Stimulated activated CD8-positive, alpha-beta memory T cell treated with anti-CD3 and anti-CD28 coated beads, Interleukin-7, amount 100 ng/mL, for 24 hours (primary cell): ENCODE measurements at regions not wholly inside any gene's neighbourhood (a gene's known extent, or its start where the extent isn't known, plus 50 kb on each side); places are given as distances from the start of the nearest gene placed in this dataset.

Source experiments
- DNase-seq: peaks from one replicate; pipeline ENCODE4 v3.0.0-alpha.2; 2020; ENCODE audit warnings: low read depth

- DNase-seq, result no peak
Measured at GRCh38 chr16:6929868-6930267, 402.8 kb upstream of the RBFOX1 start.

GRCh38 chr16:6926762-6927161 lies 405.9 kb upstream of the RBFOX1 start:
- DNase-seq, result no peak

- no peak for DNase-seq
Measured at GRCh38 chr16:6926341-6926740, 406.3 kb upstream of the RBFOX1 start.

DNA sequence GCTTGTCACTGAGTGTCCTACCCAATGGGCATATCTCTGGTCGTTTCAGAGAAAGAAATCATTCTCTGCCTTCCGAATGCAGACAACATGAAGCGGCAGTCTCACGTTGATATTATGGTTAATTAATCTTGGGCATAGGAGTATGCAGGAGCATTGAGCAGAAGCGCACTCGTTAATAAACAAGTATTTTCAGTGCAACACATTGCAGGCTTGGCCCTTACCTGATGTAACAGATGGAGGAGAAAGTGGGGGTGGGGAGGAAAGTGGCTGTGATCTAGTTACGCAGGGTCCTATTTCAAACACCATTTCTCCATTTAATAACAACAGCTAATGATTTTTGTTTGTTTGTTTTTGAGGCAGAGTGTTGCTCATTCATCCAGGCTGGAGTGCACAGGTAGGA lies 414.0 kb upstream of the RBFOX1 start:
- DNase-seq, result no peak

- DNase-seq, result no peak
Measured at GRCh38 chr16:6916946-6917345, 415.7 kb upstream of the RBFOX1 start.

DNA sequence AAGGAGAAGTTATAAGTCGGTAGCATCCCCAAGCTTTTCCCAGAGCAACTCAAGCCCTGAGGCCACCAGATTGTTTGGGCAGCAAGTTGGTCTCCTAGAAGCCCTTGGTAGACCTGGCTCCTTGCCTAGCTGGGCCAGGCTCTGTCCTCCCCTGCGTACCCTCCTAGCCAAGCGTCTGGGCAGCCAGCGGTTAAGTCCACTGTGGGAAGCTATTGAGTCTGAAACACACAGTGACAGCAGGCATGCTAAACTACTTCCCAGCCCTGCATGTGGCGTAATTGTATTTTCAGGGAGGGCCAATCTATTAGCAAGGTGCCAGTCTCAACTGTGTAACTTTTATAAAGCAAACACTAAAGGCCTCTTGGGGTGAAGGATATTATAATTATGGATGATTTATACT lies 419.1 kb upstream of the RBFOX1 start:
- no peak for DNase-seq

DNA sequence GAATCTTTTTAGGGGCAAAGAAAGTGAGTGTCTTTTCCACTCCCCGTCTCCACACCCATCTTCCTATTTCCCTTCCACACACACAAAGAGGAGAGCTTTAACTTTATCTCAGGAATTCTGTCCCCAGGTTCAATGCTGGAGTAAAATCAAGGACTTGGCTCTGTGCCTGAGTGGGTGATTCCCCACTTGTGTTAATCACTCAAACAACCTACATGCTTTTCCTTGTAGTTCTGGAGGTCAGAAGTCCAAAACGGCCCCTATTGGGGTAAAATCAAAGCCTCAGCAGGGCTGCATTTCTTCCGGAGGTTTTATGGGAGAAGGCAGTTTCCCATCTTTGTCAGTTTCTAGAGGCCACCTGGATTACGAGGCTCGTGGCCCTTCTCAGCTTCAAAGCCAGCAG lies 422.3 kb upstream of the RBFOX1 start:
- no peak for DNase-seq

DNA sequence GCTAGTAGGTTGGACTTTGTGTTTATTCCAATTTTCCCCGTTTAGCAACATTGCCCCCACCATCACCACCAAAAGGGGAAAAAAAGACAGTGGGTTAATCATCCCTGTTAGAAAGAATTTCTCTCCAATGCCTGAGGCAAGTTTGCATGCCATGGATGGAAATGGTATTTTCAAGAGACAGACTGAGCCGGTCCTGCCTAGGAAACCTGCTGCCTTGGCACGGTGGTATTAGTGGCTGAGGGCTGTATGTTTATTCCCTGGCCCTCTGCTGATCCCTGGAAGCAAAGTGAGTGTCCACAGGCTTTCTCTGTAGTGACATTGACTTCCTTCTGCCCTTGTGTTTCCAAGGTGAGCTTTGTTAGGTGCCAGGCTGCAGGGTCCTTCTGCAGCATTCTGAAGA lies 427.0 kb upstream of the RBFOX1 start:
- no peak for DNase-seq

- no peak for DNase-seq
Measured at GRCh38 chr16:6903671-6904070, 429.0 kb upstream of the RBFOX1 start.

GRCh38 chr16:6898896-6899295 lies 433.7 kb upstream of the RBFOX1 start:
- DNase-seq, result no peak

DNA sequence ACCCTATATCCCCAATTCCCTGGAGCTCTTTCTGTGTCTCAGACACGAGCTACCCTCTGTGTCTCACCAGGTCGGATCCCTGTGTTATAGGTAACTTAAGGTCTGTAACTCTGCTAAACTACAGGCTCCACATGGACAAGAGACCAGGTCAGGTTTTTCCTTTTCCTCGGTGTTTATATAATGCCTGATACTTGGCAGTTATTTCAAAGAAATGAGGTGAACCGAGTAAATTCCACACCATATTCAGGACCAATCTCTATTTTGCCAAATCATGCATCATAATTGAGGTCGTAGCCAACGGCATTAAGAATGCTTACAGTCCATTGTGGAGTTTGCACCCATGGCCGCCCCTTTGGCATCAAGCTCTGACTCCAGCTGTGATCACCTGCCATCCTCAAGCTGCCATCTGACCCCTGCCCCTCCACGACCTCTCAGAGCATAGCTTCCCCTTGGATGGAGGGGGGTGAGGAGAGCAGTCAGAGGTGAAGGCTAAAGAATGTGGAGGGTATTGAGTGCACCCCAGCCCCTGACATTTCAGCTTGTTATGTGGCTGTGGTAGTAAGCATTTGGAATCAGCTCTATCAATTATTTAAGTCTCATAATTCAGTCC lies 434.7 kb upstream of the RBFOX1 start:
- DNase-seq, result no peak

- DNase-seq, result no peak
Measured at GRCh38 chr16:6892966-6893365, 439.7 kb upstream of the RBFOX1 start.

DNA sequence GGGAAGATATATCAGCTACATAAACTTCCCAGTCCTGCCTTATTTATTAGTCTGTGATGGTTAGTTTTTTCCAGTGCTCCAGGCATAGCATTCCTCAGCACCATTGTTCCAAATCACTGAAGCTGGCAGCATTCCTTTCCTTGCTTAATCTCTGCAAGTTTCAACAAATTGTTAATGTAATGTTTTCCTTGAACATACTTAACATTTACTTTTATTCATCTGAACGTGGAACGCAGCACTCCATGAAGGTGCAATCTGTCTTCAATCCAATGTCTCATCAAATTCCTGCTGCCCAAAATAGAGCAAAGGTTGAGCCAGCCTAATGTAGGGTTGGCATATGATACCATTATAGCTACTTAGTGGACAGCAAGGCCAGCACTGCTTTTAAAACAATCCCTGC lies 441.1 kb upstream of the RBFOX1 start:
- DNase-seq, result no peak

DNA sequence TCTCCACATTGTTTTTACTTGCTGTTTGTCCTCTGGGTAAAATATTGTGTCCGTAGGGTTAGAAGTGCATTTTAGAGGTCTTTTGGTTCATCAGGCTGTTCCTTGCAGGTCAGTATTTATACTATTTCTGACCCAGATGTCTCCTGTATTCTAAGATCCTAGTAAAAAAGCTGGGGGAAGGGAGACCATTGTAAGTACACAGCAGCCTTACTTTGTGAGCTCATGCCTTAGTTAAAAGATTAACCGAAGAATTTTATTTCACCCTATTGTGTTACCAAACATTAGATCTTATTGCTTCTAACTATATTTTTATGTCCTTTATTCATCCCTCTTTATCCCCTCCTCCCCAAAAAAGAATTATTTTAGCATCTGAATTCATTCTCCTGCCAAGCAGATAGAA lies 444.1 kb upstream of the RBFOX1 start:
- no peak for DNase-seq

DNA sequence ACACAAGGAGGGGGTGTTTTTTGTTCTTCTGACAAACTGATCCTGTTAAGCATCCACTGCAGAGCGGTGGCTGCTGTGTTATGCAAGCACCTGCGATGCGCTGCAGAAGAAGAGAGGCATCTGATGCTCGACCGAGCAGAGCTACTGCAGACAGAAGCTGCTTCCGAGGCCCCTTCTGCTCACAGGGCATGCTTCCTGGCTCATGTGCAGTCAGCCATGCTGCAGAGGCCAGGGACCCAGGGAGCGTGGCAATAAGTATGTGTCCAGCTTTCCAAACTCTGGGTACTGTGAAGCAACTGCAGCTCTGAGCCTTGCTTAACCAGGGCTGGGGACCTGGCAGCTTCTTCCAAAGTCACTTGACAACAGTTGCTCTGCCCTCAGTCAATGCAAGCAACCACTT lies 448.6 kb upstream of the RBFOX1 start:
- no peak for DNase-seq

DNA sequence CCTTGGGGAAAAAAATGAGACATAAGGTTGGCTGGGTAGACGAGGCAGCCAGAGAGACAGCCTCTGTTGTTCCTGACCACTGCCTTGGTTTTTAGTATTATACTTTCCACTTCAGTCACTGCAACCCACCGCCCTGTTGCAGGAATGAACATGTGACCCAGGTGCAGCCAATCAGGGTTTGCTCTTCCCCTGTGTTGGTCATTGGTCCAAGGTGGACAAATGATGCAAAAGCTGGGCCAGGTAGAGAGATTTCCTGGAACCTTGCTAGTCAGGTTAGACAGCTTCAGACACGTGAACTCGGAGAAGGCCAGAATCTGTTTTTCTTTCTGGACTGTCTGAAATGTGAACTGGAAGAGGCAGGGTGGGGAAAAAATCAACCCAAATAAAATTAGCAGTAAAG lies 452.4 kb upstream of the RBFOX1 start:
- no peak for DNase-seq

DNA sequence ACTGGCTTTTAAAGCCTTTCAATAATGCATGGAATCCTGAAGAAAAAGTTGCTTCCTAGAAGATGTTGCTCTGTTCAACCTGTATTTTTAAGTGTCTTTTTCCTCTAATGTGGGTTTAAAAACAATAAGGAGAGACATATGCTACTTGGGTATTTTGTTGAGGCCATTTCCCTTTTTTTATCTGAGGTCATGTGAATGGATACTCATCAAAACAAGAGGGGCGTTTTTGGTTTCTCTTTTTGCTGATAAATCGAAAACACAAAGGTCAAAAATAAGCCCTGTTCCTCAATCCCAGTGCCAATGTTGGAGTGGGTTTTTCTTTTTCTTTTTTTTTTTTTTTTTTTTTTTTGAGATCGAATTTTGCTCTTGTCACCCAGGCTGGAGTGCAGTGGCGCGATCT lies 468.0 kb upstream of the RBFOX1 start:
- DNase-seq, result no peak

- DNase-seq, result no peak
Measured at GRCh38 chr16:6864244-6864643, 468.4 kb upstream of the RBFOX1 start.

DNA sequence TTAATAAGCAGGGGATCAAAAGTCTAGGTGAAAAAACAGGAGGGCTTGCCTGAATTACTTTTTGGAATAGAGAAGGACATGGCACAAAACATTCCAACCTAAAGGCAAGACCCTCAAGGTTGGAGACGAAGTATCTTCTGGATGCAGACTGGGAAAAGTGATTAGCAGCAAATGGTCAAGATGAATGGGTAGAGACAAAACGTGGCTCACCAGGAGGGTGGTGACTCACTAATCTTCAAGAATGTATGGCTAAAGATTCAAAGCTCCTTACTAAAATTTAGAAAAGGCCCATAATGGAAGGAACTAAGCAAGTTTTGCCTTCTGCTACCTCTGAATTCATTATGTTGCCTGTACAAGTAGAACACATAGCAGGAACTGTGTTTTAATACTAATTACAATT lies 469.5 kb upstream of the RBFOX1 start:
- no peak for DNase-seq

GRCh38 chr16:6861815-6862477 lies 470.7 kb upstream of the RBFOX1 start:
- DNase-seq, result no peak

GRCh38 chr16:6861135-6861814 lies 471.4 kb upstream of the RBFOX1 start:
- DNase-seq, result no peak

DNA sequence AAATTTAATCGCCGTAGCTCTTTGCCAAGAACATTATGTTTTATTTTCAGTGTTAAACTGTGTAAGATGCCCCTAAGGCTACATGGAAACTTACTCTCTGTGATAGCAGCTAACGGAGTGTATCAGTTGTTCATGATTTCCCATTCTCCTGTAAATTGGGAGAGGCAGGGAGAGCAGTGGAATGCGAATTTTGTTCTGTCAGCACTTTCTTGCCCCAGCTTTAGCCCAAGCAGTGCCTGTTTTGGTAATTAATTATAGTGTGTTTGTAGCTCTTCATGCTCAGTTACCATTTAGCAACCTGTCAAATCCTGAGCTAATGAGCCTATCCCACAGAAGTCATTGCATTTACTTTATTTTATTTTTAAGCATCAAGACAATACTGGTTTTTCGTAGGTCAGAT lies 475.1 kb upstream of the RBFOX1 start:
- DNase-seq, result no peak

DNA sequence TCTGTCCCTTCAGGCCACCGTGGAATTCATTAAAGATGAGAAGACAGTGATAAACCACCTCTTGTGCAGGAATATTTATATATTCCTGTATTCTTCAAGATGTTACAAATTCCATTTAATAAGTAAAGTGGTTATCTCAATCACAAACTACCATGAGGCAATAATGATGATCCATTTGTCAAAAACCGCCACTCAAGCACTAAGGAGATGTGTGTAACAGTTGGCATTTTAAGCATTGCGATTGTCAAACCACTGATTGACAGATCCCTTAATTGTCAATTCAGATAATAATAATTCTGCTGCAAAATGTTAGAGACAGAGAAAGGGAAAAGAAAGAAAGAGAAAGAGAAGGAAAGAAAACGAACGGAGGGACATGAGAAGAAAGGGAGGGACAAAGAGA lies 476.1 kb upstream of the RBFOX1 start:
- DNase-seq, result no peak

- DNase-seq, result no peak
Measured at GRCh38 chr16:6853565-6853964, 479.1 kb upstream of the RBFOX1 start.
